ENCODE measurements at regions not wholly inside any gene's neighbourhood (a gene's known extent, or its start where the extent isn't known, plus 50 kb on each side); places are given as distances from the start of the nearest gene placed in this dataset.

- no peaks in the 10 kb centered on the region for H3K79me2 ChIP-seq (ENCODE audit: insufficient read depth, low read depth)
- no peak overlapping the region for H3K4me2 ChIP-seq
- no peak overlapping the region for H3K9ac ChIP-seq
- no peak overlapping the region for H3K27ac ChIP-seq
- no peaks in the 10 kb centered on the region; the same call in 1 of the 2 replicates for H3K36me3 ChIP-seq (ENCODE audit: insufficient read depth)
- no peak for TF ChIP-seq CTCF (conservative IDR thresholded peaks at IDR 0.05; ENCODE audit: low read depth, low read length)
- H3K4me3 ChIP-seq (IDR thresholded peaks at IDR 0.05; ENCODE audit: insufficient read depth, low read depth, low read length) = no peak overlapping the region
- H3K4me1 ChIP-seq (ENCODE audit: low read depth, poor library complexity, severe bottlenecking) = no peaks in the 10 kb centered on the region
- no peaks in the 10 kb centered on the region for H4K20me1 ChIP-seq (ENCODE audit: insufficient read depth)
- no peak overlapping the region for H2AFZ ChIP-seq (ENCODE audit: low read depth)
- no peaks in the 10 kb centered on the region for H3K27me3 ChIP-seq (ENCODE audit: insufficient read depth, low read depth)
Observed at GRCh38 chr5:18067615-18068014, 433.4 kb downstream of the TAF11L14 start.

- Histone ChIP-seq H3K4me1 (ENCODE audit: low read depth, poor library complexity, severe bottlenecking) (no peaks in the 10 kb centered on the region), H3K79me2 (ENCODE audit: insufficient read depth, low read depth) (no peaks in the 10 kb centered on the region), H3K9ac (no peak overlapping the region), H3K4me2 (no peak overlapping the region), H3K27me3 (ENCODE audit: insufficient read depth, low read depth) (no peaks in the 10 kb centered on the region), H3K36me3 (ENCODE audit: insufficient read depth) (no peaks in the 10 kb centered on the region; the same call in 1 of the 2 replicates), H3K27ac (no peak overlapping the region), H2AFZ (ENCODE audit: low read depth) (no peak overlapping the region), H4K20me1 (ENCODE audit: insufficient read depth) (no peaks in the 10 kb centered on the region), H3K4me3 (IDR thresholded peaks at IDR 0.05; ENCODE audit: insufficient read depth, low read depth, low read length) (no peak overlapping the region)
- no peak for TF ChIP-seq CTCF (conservative IDR thresholded peaks at IDR 0.05; ENCODE audit: low read depth, low read length)
Observed at GRCh38 chr5:18068826-18069225, 434.6 kb downstream of the TAF11L14 start.

- no peak for TF ChIP-seq CTCF (conservative IDR thresholded peaks at IDR 0.05; ENCODE audit: low read depth, low read length)
- no peaks in the 10 kb centered on the region for H3K27me3 ChIP-seq (ENCODE audit: insufficient read depth, low read depth)
- no peaks in the 10 kb centered on the region for H3K79me2 ChIP-seq (ENCODE audit: insufficient read depth, low read depth)
Observed at GRCh38 chr5:18069790-18070189, 435.5 kb downstream of the TAF11L14 start.

DNA sequence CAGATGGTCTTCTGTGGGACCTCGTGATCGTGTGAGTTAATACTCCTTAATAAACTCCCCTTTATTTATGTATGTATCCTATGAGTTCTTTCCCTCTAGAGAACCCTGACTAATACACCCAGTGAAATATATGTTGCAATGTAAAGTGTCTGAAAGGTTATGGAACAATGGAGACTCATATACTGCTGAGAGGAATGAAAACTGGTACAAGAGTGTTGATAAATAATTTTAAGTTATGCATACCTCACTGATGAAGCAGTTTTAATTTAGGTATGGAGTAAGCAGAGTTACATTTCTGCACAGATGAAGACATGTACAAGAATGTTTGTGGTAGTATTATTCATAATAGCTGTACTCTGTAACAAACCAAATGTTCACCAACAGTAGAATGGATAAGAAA lies 438.3 kb downstream of the TAF11L14 start:
- Histone ChIP-seq H3K27me3 (ENCODE audit: insufficient read depth, low read depth) (no peaks in the 10 kb centered on the region), H3K9ac (no peak overlapping the region), H3K36me3 (ENCODE audit: insufficient read depth) (no peaks in the 10 kb centered on the region; the same call in 1 of the 2 replicates), H3K4me1 (ENCODE audit: low read depth, poor library complexity, severe bottlenecking) (no peaks in the 10 kb centered on the region), H4K20me1 (ENCODE audit: insufficient read depth) (no peaks in the 10 kb centered on the region), H2AFZ (ENCODE audit: low read depth) (no peak overlapping the region), H3K79me2 (ENCODE audit: insufficient read depth, low read depth) (no peaks in the 10 kb centered on the region), H3K4me2 (no peak overlapping the region), H3K27ac (no peak overlapping the region), H3K4me3 (IDR thresholded peaks at IDR 0.05; ENCODE audit: insufficient read depth, low read depth, low read length) (no peak overlapping the region)
- no peak for TF ChIP-seq CTCF (conservative IDR thresholded peaks at IDR 0.05; ENCODE audit: low read depth, low read length)

More at GRCh38 chr5:18069790-18070189, 435.5 kb downstream of the TAF11L14 start:
- H4K20me1 ChIP-seq (ENCODE audit: insufficient read depth) = no peaks in the 10 kb centered on the region
- no peaks in the 10 kb centered on the region; the same call in 1 of the 2 replicates for H3K36me3 ChIP-seq (ENCODE audit: insufficient read depth)
- no peaks in the 10 kb centered on the region for H3K4me1 ChIP-seq (ENCODE audit: low read depth, poor library complexity, severe bottlenecking)
- H3K9ac ChIP-seq = no peak overlapping the region
- H3K4me2 ChIP-seq = no peak overlapping the region
- H2AFZ ChIP-seq (ENCODE audit: low read depth) = no peak overlapping the region
- H3K4me3 ChIP-seq (IDR thresholded peaks at IDR 0.05; ENCODE audit: insufficient read depth, low read depth, low read length) = no peak overlapping the region
- no peak overlapping the region for H3K27ac ChIP-seq
